Uterus (tissue), 2 donors: ENCODE measurements at regions not wholly inside any gene's neighbourhood (a gene's known extent, or its start where the extent isn't known, plus 50 kb on each side); places are given as distances from the start of the nearest gene placed in this dataset.

Experiments
- CTCF ChIP-seq, 4 experiments: fragments of 200-600 bp in 2 of 4; fragments of 450-650 bp in 2 of 4; sonication (generic) in 2 of 4; IDR thresholded peaks; one replicate each; pipeline ENCODE4 v1.5.1; 2016 to 2019; ENCODE audit warnings: antibody characterized with exemption in 4 of 4, mild to moderate bottlenecking in 2 of 4, moderate library complexity in 1 of 4
- POLR2A ChIP-seq, 2 donors: fragments of 450-650 bp; IDR thresholded peaks; one replicate each; pipeline ENCODE4 v1.6.1; 2016; ENCODE audit warnings: antibody characterized with exemption in 2 of 2, mild to moderate bottlenecking in 1 of 2, moderate library complexity in 1 of 2

- no peak for TF ChIP-seq POLR2A (IDR thresholded peaks at IDR 0.05)
- no peak for TF ChIP-seq CTCF (IDR thresholded peaks at IDR 0.05)
Measured at GRCh38 chr1:38210895-38211177, 164.2 kb upstream of the POU3F1 start.
